IMR-90 (cell line): ENCODE measurements at regions not wholly inside any gene's neighbourhood (a gene's known extent, or its start where the extent isn't known, plus 50 kb on each side); places are given as distances from the start of the nearest gene placed in this dataset.

Experiments
- BHLHE40 ChIP-seq: fragments of 150-350 bp; IDR thresholded peaks from 2 replicates; pipeline ENCODE4 v1.6.1; 2016; ENCODE audit warnings: mild to moderate bottlenecking, low read depth, low read length
- CEBPB ChIP-seq: IDR thresholded peaks from 2 replicates; pipeline ENCODE4 v1.6.1; 2012; ENCODE audit warnings: low read depth, low read length, improper control_type of control experiment
- CHD1 ChIP-seq: IDR thresholded peaks from 2 replicates; pipeline ENCODE4 v1.6.1; 2012; ENCODE audit warnings: low read depth, low read length, improper control_type of control experiment
- CTCF ChIP-seq: conservative IDR thresholded peaks from 2 replicates; pipeline ENCODE4 v1.5.1; 2012; ENCODE audit warnings: mild to moderate bottlenecking, low read depth, low read length, improper control_type of control experiment
- MAFK ChIP-seq: IDR thresholded peaks from 2 replicates; pipeline ENCODE4 v1.6.1; 2012; ENCODE audit warnings: low read depth, low read length, improper control_type of control experiment
- MAZ ChIP-seq: IDR thresholded peaks from 2 replicates; pipeline ENCODE4 v1.6.1; 2012; ENCODE audit warnings: low read depth, mild to moderate bottlenecking, low read length, improper control_type of control experiment, moderate library complexity, borderline replicate concordance
- MXI1 ChIP-seq: IDR thresholded peaks from 2 replicates; pipeline ENCODE4 v1.6.1; 2012; ENCODE audit warnings: low read depth, mild to moderate bottlenecking, low read length, moderate library complexity, borderline replicate concordance
- POLR2A ChIP-seq: IDR thresholded peaks from 2 replicates; pipeline ENCODE4 v1.6.1; 2012; ENCODE audit warnings: mild to moderate bottlenecking, low read depth, low read length
- RAD21 ChIP-seq: IDR thresholded peaks from 2 replicates; pipeline ENCODE4 v1.6.1; 2012; ENCODE audit warnings: low read length, improper control_type of control experiment
- RCOR1 ChIP-seq: IDR thresholded peaks from 2 replicates; pipeline ENCODE4 v1.6.1; 2012; ENCODE audit warnings: mild to moderate bottlenecking, low read length, improper control_type of control experiment; ENCODE audit not compliant: insufficient replicate concordance
- RFX5 ChIP-seq: IDR thresholded peaks from 2 replicates; pipeline ENCODE4 v1.8.0; 2012; ENCODE audit warnings: low read depth, mild to moderate bottlenecking, low read length, moderate library complexity
- SMC3 ChIP-seq: fragments of 150-350 bp; IDR thresholded peaks from 2 replicates; pipeline ENCODE4 v1.6.1; 2016; ENCODE audit warnings: low read depth, mild to moderate bottlenecking, antibody characterized with exemption, low read length, moderate library complexity
- USF2 ChIP-seq: fragments of 150-350 bp; IDR thresholded peaks from 2 replicates; pipeline ENCODE4 v1.6.1; 2017; ENCODE audit warnings: mild to moderate bottlenecking, antibody characterized with exemption, low read length, low read depth

GRCh38 chr10:113293167-113293566 lies 259.7 kb upstream of the HABP2 start:
- TF ChIP-seq CTCF (no peak), MAZ (no peak), RCOR1 (no peak), POLR2A (no peak), MXI1 (no peak), MAFK (no peak), SMC3 (no peak), CHD1 (no peak), CEBPB (no peak), USF2 (no peak), RAD21 (no peak), BHLHE40 (no peak), RFX5 (no peak)
